ENCODE measurements at regions not wholly inside any gene's neighbourhood (a gene's known extent, or its start where the extent isn't known, plus 50 kb on each side); places are given as distances from the start of the nearest gene placed in this dataset.

DNA sequence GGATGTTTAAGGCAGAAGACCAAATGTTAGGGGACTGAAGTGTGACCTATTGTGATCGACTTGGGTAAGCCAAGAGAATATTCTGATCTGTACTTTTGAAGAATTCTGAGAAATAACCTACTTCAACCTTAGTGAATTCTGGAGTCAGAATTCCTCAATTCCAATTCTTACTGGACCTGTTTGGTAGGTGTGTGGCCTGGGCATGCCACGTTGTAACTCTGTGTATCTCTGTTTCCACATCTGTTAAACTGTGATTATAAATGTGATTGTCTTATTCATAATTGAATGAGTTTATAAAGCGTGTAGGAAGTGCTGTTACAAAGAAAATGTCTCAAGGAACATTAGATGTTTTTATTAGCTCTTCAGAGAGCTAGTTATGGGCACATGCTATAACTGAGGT, 64.5 kb downstream of the TUSC1 start:
- H3K27me3 Mint-ChIP-seq (ENCODE audit: low read depth, poor library complexity): no peaks in the 10 kb centered on the region
- H3K27ac Mint-ChIP-seq: no peak overlapping the region
- H3K9me3 Mint-ChIP-seq: no peaks in the 10 kb centered on the region
- H3K4me1 Mint-ChIP-seq: no peaks in the 10 kb centered on the region
- H3K4me3 Mint-ChIP-seq: no peak overlapping the region
- H3K36me3 Mint-ChIP-seq (ENCODE audit: low read depth): no peaks in the 10 kb centered on the region
- TF ChIP-seq, protein P1, sequence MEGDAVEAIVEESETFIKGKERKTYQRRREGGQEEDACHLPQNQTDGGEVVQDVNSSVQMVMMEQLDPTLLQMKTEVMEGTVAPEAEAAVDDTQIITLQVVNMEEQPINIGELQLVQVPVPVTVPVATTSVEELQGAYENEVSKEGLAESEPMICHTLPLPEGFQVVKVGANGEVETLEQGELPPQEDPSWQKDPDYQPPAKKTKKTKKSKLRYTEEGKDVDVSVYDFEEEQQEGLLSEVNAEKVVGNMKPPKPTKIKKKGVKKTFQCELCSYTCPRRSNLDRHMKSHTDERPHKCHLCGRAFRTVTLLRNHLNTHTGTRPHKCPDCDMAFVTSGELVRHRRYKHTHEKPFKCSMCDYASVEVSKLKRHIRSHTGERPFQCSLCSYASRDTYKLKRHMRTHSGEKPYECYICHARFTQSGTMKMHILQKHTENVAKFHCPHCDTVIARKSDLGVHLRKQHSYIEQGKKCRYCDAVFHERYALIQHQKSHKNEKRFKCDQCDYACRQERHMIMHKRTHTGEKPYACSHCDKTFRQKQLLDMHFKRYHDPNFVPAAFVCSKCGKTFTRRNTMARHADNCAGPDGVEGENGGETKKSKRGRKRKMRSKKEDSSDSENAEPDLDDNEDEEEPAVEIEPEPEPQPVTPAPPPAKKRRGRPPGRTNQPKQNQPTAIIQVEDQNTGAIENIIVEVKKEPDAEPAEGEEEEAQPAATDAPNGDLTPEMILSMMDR (IDR thresholded peaks at IDR 0.05): no peak
- DNase-seq: no peak

DNA sequence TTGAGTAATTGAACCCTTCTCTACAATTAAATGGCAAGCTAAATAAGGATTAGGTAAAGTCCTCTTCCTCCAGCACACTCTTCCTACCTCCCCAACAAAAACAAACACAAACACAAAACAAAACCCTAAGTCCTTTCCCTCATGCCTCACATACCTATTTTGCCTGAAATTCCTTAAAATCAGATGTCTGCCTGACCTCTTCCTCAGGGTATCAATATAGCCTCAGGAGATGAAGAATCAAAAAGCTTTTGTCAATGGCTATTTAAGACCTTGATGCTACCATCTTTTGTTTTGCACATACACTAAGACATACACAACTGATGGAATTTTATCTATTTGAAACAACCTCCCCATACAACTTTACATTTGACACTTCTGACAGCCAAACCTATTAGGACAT, 75.1 kb downstream of the TUSC1 start:
- Mint-ChIP-seq H3K4me3 (no peak overlapping the region), H3K36me3 (ENCODE audit: low read depth) (no peaks in the 10 kb centered on the region)

DNA sequence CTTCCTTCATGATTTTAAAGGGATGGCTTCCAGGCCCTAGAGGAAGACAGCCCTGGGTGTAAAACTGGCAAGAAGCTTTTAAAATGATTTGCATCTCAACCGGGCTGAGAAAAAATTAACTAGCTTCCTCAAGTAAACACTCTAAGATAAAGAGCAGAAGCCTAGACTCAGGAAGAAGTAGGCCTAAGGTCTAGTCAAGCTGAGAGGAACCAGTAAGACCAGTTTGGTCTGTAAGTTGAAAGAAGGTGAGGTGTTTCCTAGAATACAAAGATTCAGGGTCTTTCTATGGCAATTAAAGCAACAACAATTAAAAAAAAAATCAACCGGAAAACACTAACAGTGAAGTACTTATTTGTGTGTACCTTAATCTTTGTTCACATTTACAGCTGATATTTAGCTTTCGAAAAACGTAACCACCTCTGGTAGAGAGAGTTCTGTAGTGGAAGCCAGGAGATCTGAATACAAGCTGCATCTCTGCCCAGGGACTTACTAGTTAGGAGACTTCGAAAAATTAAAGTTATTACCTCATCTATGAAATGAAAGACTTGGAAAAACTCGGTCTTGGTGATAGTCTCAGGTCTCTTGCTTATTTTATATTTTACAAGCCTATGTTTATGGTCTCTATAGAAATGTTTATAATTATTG, 75.7 kb downstream of the TUSC1 start:
- no peak overlapping the region for H3K4me3 Mint-ChIP-seq
- no peaks in the 10 kb centered on the region for H3K27me3 Mint-ChIP-seq (ENCODE audit: low read depth, poor library complexity)
- DNase-seq: no peak
- TF ChIP-seq, protein P1 (IDR thresholded peaks at IDR 0.05): no peak
- H3K27ac Mint-ChIP-seq: no peak overlapping the region
- H3K36me3 Mint-ChIP-seq (ENCODE audit: low read depth): no peaks in the 10 kb centered on the region
- no peaks in the 10 kb centered on the region for H3K9me3 Mint-ChIP-seq
- H3K4me1 Mint-ChIP-seq: no peaks in the 10 kb centered on the region

More for the DNA sequence above, 75.1 kb downstream of the TUSC1 start:
- H3K4me1 Mint-ChIP-seq: no peaks in the 10 kb centered on the region
- H3K27me3 Mint-ChIP-seq (ENCODE audit: low read depth, poor library complexity): no peaks in the 10 kb centered on the region
- TF ChIP-seq, protein P1 (IDR thresholded peaks at IDR 0.05): no peak
- no peak for DNase-seq
- no peaks in the 10 kb centered on the region for H3K9me3 Mint-ChIP-seq
- H3K27ac Mint-ChIP-seq: no peak overlapping the region

DNA sequence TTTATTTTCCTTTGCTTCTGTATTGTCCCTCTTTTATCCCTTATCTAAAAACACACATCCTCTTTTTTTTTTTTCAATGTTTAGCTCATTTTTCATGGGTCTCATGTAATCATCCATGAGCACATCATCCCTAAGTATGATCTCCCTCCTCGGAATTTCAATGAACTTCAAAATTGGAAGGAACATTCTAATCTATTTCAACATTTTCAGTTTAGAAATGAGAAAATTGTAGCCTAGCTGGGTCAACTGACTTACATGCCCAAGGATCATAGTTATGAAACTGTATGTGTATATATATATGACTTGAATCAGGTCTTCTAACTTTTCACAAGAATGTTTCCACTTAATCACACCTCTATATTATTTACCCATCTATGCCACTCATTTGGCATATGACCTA, 77.7 kb downstream of the TUSC1 start:
- Mint-ChIP-seq H3K27ac (no peak overlapping the region), H3K4me3 (no peak overlapping the region), H3K4me1 (no peaks in the 10 kb centered on the region), H3K9me3 (peaks cover 5% of the 10 kb centered on the region), H3K36me3 (ENCODE audit: low read depth) (no peaks in the 10 kb centered on the region), H3K27me3 (ENCODE audit: low read depth, poor library complexity) (no peaks in the 10 kb centered on the region)
- no peak for DNase-seq
- TF ChIP-seq, protein P1 (IDR thresholded peaks at IDR 0.05): no peak

DNA sequence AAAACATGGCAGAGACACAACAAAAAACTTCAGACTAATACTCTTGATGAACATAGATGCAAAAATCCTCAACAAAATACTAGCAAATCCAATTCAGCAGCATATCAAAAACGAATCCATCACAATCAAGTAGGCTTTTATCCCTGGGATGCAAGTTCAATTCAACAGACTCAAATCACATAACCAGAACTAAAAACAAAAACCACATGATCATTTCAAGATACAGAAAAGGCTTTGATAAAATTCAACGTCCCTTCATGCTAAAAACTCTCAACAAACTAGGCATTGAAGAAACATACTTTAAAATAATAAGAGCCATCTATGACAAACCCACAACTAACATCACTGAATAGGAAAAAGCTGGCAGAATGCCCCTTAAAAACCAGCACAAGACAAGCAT, 93.6 kb downstream of the TUSC1 start:
- H3K27ac Mint-ChIP-seq: no peak overlapping the region
- DNase-seq: no peak
- H3K27me3 Mint-ChIP-seq (ENCODE audit: low read depth, poor library complexity): no peaks in the 10 kb centered on the region
- TF ChIP-seq, protein P1 (IDR thresholded peaks at IDR 0.05): no peak
- H3K4me3 Mint-ChIP-seq: no peak overlapping the region
- H3K9me3 Mint-ChIP-seq: peaks cover 4% of the 10 kb centered on the region
- H3K36me3 Mint-ChIP-seq (ENCODE audit: low read depth): no peaks in the 10 kb centered on the region
- no peaks in the 10 kb centered on the region for H3K4me1 Mint-ChIP-seq

DNA sequence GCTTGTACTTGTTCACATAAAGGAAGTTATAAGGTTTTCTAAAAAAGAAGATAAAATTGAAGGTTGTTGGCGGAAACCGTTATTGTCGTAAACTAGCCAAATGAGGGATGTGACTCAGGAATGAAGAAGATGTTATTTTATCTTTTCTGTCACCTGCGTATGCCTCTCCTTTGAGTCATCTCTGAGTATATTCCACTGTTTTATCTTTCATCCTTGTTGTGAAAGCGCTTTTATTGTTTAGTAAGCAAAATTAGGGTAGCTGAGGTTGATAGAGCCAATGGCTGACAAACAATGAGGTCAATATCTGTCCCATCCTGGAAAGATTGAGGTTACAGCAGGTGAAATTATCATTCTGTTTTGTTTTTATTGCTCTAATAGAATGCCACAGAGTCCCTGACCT, 105.0 kb downstream of the TUSC1 start:
- Mint-ChIP-seq H3K4me1 (no peaks in the 10 kb centered on the region), H3K27ac (peak overlapping the region; percentile 54), H3K36me3 (ENCODE audit: low read depth) (no peaks in the 10 kb centered on the region), H3K9me3 (no peaks in the 10 kb centered on the region), H3K27me3 (ENCODE audit: low read depth, poor library complexity) (no peaks in the 10 kb centered on the region), H3K4me3 (no peak overlapping the region)
- TF ChIP-seq, protein P1 (IDR thresholded peaks at IDR 0.05): no peak
- DNase-seq: no peak

All from nephron progenitor cell (in vitro differentiated cells).